Mammary epithelial cell (primary cell): ENCODE measurements at regions not wholly inside any gene's neighbourhood (a gene's known extent, or its start where the extent isn't known, plus 50 kb on each side); places are given as distances from the start of the nearest gene placed in this dataset.
"Not testable (repeated sequence)": the region's sequence is repeated elsewhere in the genome, so short reads cannot be mapped to it uniquely, and the experiment has no call there.

ENCODE experiments used
- CTCF ChIP-seq, 2 donors: IDR thresholded peaks in 1 of 2; conservative IDR thresholded peaks in 1 of 2; 2 replicates each; pipeline ENCODE4 v1.5.1; 2011 to 2012; ENCODE audit warnings: inconsistent platforms in 2 of 2, low read length in 2 of 2, mild to moderate bottlenecking in 2 of 2, control low read depth in 1 of 2, low read depth in 1 of 2; ENCODE audit not compliant: insufficient read depth in 1 of 2; ENCODE audit errors: extremely low read depth in 1 of 2
- EZH2 ChIP-seq: IDR thresholded peaks from 2 replicates; pipeline ENCODE4 v1.6.1; 2012; ENCODE audit warnings: low read length, inconsistent platforms, borderline replicate concordance

- TF ChIP-seq CTCF (conservative IDR thresholded peaks at IDR 0.05 in 1 of 2, IDR thresholded peaks at IDR 0.05 in 1 of 2; ENCODE audit: extremely low read depth in 1 of 2, insufficient read depth in 1 of 2, low read depth in 1 of 2, low read length in 2 of 2); EZH2: not testable (repeated sequence)
These were observed 277.3 kb upstream of the ST8SIA4 start for GRCh38 chr5:101180365-101180764.
